SHP77 treated with DMSO at 0.1 percent for 48 hours (cell line): ENCODE measurements at regions not wholly inside any gene's neighbourhood (a gene's known extent, or its start where the extent isn't known, plus 50 kb on each side); places are given as distances from the start of the nearest gene placed in this dataset.

Experiments
- DNase-seq: peaks from one replicate; lab custom pipeline; 2025; lab: John Stamatoyannopoulos, UW

DNA sequence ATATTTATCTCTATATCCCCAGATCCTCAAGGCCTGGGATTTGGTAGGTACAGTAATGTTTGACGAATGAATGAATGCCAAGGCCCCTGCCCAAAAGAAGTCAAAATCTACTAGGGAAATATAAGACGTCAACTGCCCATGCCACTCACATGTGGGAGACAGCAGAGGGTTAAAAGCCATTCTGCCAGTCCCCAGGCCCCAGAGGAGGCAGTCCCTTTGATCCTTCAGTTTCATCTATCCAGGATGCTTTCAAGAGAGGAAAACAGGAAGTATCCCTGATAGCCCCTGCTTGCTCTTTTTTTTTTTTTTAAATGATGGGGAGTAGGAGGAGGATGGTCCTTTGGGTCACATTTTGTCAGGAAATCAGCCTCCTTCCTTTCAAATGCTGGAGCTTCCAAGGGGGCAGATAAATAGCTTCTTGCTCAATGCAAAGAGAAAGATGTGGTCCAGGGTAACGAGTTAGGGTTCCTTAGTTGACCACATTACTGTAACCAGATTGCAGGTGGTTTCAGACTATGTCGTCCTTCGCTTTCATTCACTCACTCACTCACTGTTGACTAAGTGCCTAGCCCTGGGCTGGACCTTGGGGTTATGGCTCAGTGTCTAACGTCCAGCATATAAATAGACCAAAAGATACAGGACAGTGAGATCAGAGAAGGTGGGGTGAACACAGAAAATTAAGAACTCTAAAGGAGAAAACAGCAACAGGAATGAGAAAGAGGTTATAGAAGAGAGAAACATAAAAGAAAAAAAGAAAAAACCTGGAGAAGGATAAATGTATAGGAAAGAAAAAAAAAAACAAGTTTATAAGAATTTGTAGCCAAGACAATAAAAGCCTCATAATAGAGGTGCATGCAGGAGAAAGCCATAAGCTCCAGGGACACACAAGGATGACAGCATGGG lies 64.6 kb upstream of the PIM1 start:
- no peak for DNase-seq

DNA sequence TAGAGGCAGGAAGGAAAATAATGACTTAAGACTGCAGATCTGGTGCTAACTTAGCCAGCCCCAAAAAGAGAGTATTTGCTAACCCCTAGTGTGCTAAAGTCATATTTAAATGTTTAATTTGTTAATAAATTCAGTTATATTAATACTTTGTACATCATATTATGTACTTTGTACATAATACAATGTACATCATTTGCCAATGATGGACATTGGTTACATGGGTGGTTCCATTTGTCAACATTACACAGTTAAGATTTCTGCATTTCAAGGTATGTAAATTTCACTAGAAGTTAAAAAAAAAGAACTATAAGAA lies 63.9 kb upstream of the PIM1 start:
- no peak for DNase-seq

DNA sequence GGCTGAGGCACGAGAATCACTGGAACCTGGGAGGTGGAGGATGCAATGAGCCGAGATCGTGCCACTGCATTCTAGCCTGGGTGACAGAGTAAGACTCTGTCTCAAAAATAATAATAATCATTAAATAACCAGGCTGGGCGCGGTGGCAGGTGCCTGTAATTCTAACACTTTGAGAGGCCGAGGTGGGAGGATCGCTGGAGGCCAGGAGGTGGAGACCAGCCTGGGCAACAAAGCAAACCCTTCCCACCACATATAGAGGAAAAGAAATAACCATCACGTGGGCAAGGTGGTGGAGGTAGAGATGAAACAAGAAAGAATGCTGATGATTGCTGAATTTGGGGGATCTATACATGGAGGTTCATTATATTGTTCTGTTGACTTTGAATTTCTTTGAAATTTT lies 63.4 kb upstream of the PIM1 start:
- DNase-seq = no peak

GRCh38 chr6:37106982-37107491 lies 62.9 kb upstream of the PIM1 start:
- DNase-seq = no peak

- no peak for DNase-seq
These were observed 60.0 kb upstream of the PIM1 start for GRCh38 chr6:37109714-37110499.

DNA sequence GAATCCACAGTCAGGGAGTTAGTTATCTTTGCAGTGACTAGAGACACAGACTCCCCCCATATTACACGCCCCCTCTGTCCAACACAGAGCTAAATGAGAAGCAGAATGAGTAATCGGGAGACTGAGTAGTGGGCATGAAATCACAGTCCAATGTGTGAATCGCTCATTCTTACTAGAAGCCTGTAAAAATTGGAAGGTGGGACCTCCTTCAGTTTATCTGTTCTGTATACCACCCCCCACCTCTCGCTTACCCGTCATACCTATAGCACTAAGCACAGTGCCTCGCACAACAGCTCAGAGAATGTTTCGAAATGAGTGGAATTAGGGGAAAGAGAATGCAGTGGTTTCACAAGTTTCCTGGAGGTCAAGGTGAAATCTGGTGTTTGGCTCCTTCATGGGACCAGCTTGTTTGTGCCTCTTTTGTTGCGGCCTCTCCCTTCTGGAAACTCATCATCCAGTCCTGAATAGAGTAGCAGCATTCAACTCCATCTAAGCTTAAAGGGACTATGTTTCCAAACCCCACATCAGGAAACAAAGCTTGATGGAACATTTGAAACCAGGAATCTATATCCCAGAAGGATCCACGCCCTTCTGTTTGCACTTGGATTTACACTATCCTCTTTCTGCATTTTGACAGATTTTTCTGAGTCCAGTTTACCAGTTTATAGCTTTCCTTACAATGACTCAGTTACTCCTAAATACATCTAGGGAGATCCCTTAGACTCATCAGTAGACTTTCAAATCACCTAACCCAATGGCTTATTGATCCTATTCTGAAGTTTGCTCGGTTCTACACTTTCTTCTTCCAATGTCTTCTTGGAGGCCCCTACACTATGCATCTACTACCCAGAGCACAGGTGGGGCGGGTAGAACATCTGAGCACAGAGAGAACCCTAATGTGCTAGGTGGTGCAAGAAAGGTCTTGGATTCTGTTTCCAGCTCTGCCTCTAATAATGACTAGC lies 59.2 kb upstream of the PIM1 start:
- DNase-seq = no peak

DNA sequence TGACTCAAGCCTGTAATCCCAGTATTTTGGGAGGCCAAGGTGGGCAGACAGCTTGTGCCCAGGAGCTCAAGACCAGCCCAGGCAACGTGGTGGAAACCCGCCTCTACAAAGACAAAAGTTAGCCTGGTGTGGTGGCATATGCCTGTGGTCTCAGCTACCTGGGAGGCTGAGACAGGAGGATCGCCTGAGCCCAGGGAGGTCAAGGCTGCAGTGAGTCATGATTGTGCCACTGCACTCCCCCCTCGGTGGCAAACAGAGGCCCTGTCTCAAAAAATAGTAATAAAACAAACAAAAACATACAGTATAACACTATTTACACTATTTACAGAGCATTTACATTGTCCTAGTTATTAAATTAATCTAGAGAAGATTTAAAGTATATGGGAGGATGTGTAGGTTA lies 56.0 kb upstream of the PIM1 start:
- no peak for DNase-seq

- no peak for DNase-seq
These were observed 55.3 kb upstream of the PIM1 start for GRCh38 chr6:37114612-37115011.

DNA sequence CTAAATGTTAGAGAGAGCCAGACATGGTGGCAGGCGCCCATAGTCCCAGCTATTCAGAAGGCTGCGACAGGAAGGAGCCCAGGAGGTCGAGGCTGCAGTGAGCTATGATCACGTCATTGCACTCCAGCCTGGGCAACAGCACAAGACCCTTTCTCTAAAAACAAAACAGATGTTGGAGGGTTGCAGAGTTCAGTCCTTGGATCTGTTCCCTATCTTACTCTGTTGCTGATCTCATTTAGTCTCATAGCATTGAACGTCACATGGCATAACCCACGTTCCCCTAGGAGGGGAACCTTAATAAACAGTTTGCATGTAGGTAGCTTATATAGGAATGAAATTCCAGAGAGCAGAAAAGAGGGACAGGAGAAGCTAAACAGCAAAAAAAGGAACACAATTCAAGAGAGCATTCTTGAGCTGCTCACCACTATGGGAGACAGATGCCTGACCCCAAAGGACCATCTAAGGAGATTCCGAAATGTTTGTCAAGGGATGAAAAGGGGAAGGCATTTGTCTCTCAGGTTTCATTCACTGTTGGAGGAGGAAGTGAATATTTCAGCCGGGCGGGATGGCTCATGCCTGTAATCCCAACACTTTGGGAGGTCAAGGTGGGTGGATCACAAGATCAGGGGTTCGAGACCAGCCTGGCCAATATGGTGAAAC lies 54.6 kb upstream of the PIM1 start:
- DNase-seq = no peak

DNA sequence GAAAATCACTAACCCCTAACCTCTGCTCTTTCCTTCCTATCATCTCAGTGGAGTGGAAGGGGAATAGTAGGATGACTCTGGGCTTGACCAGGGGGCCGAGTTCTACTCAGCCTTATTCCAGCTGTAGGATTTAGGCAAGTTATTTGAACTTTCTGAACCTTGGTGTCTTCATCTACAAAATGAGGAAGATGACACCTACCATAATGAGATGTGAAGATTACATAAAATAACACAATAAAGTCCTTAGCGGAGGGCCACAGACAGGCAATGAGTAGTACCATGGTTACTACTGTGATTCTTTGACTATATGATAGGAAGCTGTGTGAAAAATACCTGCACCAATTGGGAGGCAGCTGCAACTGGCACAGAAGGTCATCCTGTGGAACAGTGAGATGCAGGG lies 53.6 kb upstream of the PIM1 start:
- DNase-seq = no peak

GRCh38 chr6:37119387-37119886 lies 50.5 kb upstream of the PIM1 start:
- DNase-seq = no peak
